ENCODE measurements at regions not wholly inside any gene's neighbourhood (a gene's known extent, or its start where the extent isn't known, plus 50 kb on each side); places are given as distances from the start of the nearest gene placed in this dataset.

DNA sequence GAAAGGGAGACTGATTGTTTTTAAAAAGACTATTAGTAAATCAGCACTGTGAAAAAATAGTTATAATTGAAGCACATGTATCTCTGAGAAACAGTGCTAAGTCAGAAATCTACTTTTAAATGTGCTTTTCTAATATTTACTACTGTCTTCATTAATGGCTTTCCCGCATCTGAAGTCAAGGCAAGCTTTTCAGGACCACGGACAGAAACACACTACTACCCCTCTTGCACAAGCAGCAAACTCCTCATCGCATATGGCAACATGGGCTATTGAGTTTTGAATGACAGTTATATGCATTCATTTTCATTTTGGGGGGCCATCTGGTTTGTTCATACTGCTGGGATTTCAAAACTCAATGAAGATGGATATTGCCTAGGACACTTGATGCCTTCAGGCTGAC is 433.4 kb upstream of the CAMK1G start:
- TF ChIP-seq EZH2 (IDR thresholded peaks at IDR 0.05; ENCODE audit: insufficient read depth, poor library complexity, severe bottlenecking) (no peak), EZH2phosphoT487 (IDR thresholded peaks at IDR 0.05; ENCODE audit: insufficient read depth, low read depth) (no peak)
